ENCODE measurements at regions not wholly inside any gene's neighbourhood (a gene's known extent, or its start where the extent isn't known, plus 50 kb on each side); places are given as distances from the start of the nearest gene placed in this dataset.

- Histone ChIP-seq H3K27ac (no peak overlapping the region), H3K4me3 (no peak overlapping the region), H3K4me1 (no peaks in the 10 kb centered on the region), H3K27me3 (no peaks in the 10 kb centered on the region), H3K9me3 (no peaks in the 10 kb centered on the region), H3K36me3 (ENCODE audit: low read depth, missing control alignments) (no peaks in the 10 kb centered on the region)
- no peak for TF ChIP-seq CTCF (IDR thresholded peaks at IDR 0.05)
- no peak for TF ChIP-seq POLR2A (IDR thresholded peaks at IDR 0.05)
- 87 to 89% methylated on average over 5 of the region's 5 CpGs for WGBS, 2 donors
- no peak for DNase-seq
- intact Hi-C loops (cut with DNase I; ENCODE audit: low total_unique reads): no loop called here
Measured at GRCh38 chr18:3391704-3392466, 58.1 kb upstream of the TGIF1 start.

GRCh38 chr18:3392467-3392855 is 57.5 kb upstream of the TGIF1 start:
- no peak for TF ChIP-seq POLR2A (IDR thresholded peaks at IDR 0.05)
- TF ChIP-seq CTCF (IDR thresholded peaks at IDR 0.05): no peak
- 80 to 82% methylated on average over 2 of the region's 2 CpGs for WGBS, 2 donors

GRCh38 chr18:3394648-3395047 is 55.3 kb upstream of the TGIF1 start:
- no peaks in the 10 kb centered on the region for H3K36me3 ChIP-seq (ENCODE audit: low read depth, missing control alignments)
- no peak for DNase-seq
- H3K4me1 ChIP-seq: no peaks in the 10 kb centered on the region
- H3K27me3 ChIP-seq: no peaks in the 10 kb centered on the region
- H3K4me3 ChIP-seq: no peak overlapping the region
- intact Hi-C loops (cut with DNase I; ENCODE audit: low total_unique reads): no loop called here
- H3K9me3 ChIP-seq: no peaks in the 10 kb centered on the region
- H3K27ac ChIP-seq: no peak overlapping the region
- TF ChIP-seq POLR2A (IDR thresholded peaks at IDR 0.05): no peak
- WGBS, 2 donors: 92 to 93% methylated on average over 4 to 5 of the region's 5 CpGs

More at GRCh38 chr18:3392467-3392855, 57.5 kb upstream of the TGIF1 start:
- Histone ChIP-seq H3K4me1 (no peaks in the 10 kb centered on the region), H3K9me3 (no peaks in the 10 kb centered on the region), H3K4me3 (no peak overlapping the region), H3K27ac (no peak overlapping the region), H3K27me3 (no peaks in the 10 kb centered on the region), H3K36me3 (ENCODE audit: low read depth, missing control alignments) (no peaks in the 10 kb centered on the region)
- intact Hi-C loops (cut with DNase I; ENCODE audit: low total_unique reads): no loop called here
- DNase-seq: no peak

- no peaks in the 10 kb centered on the region for H3K36me3 ChIP-seq (ENCODE audit: low read depth, missing control alignments)
- H3K4me3 ChIP-seq: no peak overlapping the region
- H3K4me1 ChIP-seq: no peaks in the 10 kb centered on the region
- TF ChIP-seq POLR2A (IDR thresholded peaks at IDR 0.05) (no peak), CTCF (IDR thresholded peaks at IDR 0.05) (no peak)
- WGBS, 2 donors: 79 to 88% methylated on average over 2 of the region's 2 CpGs
- no peaks in the 10 kb centered on the region for H3K9me3 ChIP-seq
- intact Hi-C loops (cut with DNase I; ENCODE audit: low total_unique reads): no loop called here
- no peak overlapping the region for H3K27ac ChIP-seq
- no peak for DNase-seq
- no peaks in the 10 kb centered on the region for H3K27me3 ChIP-seq
Measured at GRCh38 chr18:3395466-3395865, 54.5 kb upstream of the TGIF1 start.

GRCh38 chr18:3397031-3397750 is 52.8 kb upstream of the TGIF1 start:
- WGBS, 2 donors: 73 to 82% methylated on average over 7 of the region's 7 CpGs
- H3K27ac ChIP-seq: no peak overlapping the region
- H3K36me3 ChIP-seq (ENCODE audit: low read depth, missing control alignments): no peaks in the 10 kb centered on the region
- no peak for DNase-seq
- H3K4me3 ChIP-seq: no peak overlapping the region
- intact Hi-C loops (cut with DNase I; ENCODE audit: low total_unique reads): no loop called here
- TF ChIP-seq POLR2A (IDR thresholded peaks at IDR 0.05) (no peak), CTCF (IDR thresholded peaks at IDR 0.05) (no peak)
- no peaks in the 10 kb centered on the region for H3K4me1 ChIP-seq
- H3K9me3 ChIP-seq: no peaks in the 10 kb centered on the region
- no peaks in the 10 kb centered on the region for H3K27me3 ChIP-seq

All from testis (tissue), 2 donors.